GM10248 (cell line): ENCODE measurements at regions not wholly inside any gene's neighbourhood (a gene's known extent, or its start where the extent isn't known, plus 50 kb on each side); places are given as distances from the start of the nearest gene placed in this dataset.
"Not testable (repeated sequence)": the region's sequence is repeated elsewhere in the genome, so short reads cannot be mapped to it uniquely, and the experiment has no call there.

Experiments
- CTCF ChIA-PET: fragments of 300-600 bp; sonication (Branson Sonifier 250); formaldehyde crosslinking; extraction: SDS; loops from one replicate; lab custom pipeline; 2021; ENCODE audit warnings: antibody characterized with exemption; lab: Yijun Ruan, JAX
- POLR2A ChIA-PET: fragments of 350-650 bp; sonication (Branson Sonifier 250); formaldehyde crosslinking; extraction: SDS; loops from one replicate; lab custom pipeline; 2020; ENCODE audit warnings: antibody characterized with exemption; lab: Yijun Ruan, JAX
- DNase-seq: peaks from one replicate; pipeline ENCODE4 v3.0.0; 2012; ENCODE audit errors: extremely low spot score
- TF ChIP-seq, protein P1 (sequence below): IDR thresholded peaks from 2 replicates; pipeline ENCODE4 v1.5.1; 2012; ENCODE audit warnings: mild to moderate bottlenecking, low read depth; ENCODE audit errors: extremely low read depth, missing control alignments, control extremely low read depth

DNA sequence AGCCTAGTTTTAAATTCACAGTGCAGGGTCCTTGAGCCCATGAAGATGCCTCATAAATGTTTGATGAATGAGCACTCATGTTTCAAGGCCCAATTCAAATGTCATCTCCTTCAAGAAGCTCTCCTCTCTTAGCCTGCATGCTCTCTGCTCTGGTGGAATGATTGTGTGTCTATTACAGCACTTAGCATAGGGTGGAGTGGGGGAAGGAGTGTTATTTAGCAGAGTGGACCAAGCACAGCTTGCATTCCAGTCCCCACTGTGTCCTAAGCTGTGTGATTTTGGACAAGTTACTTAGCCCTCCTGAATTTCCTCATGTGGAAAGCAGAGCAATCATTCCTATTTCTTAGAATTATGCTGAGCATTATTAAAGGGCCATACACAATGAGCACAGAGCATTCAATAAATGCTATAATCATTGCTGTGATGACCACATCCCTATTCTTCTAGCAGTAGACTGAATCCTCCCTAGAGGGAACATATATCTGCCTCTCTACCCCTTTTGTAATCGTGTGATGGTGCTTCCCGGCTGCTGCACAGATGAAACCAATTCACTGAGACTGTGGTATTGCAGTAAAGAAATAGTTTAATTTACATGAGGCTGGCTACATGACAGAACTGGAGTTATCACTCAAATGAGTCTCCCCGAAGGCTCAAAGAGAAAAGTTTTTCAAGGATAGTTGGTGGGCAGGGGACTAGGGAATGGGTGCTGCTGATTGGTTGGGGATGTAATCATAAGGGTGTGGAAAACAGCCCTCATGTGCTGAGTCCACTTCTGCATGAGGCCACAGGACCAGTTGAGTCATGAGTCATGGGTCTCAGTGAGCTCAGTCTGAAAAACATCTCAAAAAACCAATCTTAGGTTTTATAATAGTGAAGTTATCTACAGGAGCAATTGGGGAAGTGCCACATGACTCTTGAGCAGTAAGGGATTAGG lies 173.4 kb upstream of the NDUFV2 start:
- DNase-seq = no peak
- CTCF ChIA-PET = no interaction called here
- TF ChIP-seq, protein P1, sequence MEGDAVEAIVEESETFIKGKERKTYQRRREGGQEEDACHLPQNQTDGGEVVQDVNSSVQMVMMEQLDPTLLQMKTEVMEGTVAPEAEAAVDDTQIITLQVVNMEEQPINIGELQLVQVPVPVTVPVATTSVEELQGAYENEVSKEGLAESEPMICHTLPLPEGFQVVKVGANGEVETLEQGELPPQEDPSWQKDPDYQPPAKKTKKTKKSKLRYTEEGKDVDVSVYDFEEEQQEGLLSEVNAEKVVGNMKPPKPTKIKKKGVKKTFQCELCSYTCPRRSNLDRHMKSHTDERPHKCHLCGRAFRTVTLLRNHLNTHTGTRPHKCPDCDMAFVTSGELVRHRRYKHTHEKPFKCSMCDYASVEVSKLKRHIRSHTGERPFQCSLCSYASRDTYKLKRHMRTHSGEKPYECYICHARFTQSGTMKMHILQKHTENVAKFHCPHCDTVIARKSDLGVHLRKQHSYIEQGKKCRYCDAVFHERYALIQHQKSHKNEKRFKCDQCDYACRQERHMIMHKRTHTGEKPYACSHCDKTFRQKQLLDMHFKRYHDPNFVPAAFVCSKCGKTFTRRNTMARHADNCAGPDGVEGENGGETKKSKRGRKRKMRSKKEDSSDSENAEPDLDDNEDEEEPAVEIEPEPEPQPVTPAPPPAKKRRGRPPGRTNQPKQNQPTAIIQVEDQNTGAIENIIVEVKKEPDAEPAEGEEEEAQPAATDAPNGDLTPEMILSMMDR = no peak
- POLR2A ChIA-PET = no interaction called here

DNA sequence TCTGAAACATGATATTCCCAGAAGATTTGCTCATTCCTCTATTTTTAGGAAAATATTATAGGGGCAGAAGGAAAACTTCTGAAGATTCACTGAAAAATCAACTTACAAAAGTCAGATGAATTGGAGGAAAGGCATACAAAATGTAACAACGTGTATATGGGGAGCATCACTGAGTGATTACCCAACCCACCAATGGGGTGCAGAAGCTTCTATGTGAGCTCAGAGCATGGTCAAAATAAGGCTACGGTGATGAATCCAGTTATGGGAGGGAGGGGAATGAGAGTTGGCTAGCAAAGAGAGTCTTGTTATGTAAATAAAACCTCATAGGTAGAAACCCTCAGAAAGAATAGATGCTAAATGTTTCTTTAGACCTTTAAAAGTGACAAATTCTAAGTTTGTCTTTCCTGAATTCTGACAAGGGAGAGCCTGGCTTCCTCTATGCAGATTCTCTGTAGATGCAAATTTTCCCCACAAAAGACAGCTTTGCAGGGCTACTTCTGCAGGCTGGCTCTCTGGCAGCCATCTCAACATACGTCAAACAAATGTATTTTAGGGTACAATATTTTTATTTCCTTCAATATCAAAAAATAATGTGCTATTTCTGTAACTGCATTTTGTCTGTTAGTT lies 171.4 kb upstream of the NDUFV2 start:
- ChIA-PET POLR2A (no interaction called here), CTCF (no interaction called here)
- TF ChIP-seq, protein P1 = no peak
- no peak for DNase-seq

DNA sequence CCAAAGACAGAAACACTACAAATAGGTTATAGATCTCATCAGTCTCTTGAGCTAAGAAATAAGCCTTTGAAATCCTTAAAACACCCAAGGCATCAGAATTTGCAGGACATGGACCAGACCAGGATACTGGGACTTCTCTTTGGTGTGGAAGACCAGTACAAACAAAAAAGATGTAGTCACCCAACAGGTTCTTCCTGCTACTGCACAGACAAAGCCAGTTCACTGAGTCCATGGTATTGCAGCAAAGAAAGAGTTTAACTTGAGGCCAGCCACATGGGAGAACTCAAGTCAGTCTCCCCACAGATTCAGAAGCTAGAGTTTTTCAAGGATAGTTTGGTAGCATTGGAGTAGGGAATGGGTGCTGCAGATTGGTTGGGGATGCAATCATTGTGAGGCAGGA lies 169.6 kb upstream of the NDUFV2 start:
- TF ChIP-seq, protein P1 = no peak
- CTCF ChIA-PET = interaction anchor here (1.3 kb wide), 1 partner anchor 10 kb away, joined by 3 read pairs; no protein-coding TSS in a partner anchor
- no peak for DNase-seq
- POLR2A ChIA-PET = no interaction called here

DNA sequence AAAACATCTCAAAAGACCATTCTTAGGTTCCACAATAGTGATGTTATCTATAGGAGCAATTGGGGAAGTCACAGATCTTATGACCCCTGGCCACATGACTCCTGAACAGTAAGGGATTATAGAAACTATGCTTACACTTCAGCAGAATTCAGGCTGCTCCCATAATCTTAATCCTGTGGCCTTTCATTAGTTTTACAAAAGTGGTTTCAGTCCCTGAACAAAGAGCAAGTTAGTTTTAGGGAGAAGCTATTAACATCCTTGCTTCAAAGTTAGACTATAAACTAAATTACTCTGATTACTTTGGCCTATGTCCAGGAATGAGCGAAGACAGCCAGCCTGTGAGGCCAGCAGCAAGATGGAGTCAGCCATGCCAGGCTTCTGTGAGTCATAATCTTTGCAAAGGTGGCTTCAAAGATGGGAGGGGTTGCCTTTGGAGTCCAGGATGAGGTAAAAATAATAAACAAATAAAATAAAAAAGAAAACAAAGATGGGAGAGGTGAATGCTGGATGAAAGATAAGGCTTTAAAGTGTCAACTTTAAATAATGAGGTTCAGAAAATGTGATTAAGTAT lies 168.7 kb upstream of the NDUFV2 start:
- CTCF ChIA-PET = interaction anchor here (1.2 kb wide), 1 partner anchor 15 kb away, joined by 3 read pairs; no protein-coding TSS in a partner anchor
- POLR2A ChIA-PET = no interaction called here
- TF ChIP-seq, protein P1 = no peak
- no peak for DNase-seq

DNA sequence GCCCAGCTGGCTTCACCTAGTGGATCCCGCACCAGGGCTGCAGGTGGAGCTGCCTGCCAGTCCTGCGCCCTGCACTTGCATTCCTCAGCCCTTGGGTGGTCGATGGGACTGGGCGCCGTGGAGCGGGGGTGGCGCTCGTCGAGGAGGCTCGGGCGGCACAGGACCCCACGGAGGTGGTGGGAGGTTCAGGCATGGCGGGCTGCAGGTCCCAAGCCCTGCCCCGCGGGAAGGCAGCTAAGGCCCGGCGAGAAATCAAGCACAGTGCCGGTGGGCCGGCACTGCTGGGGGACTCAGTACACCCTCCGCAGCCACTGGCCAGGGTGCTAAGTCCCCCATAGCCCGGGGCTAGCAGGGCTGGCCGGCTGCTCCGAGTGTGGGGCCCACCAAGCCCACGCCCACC lies 167.2 kb upstream of the NDUFV2 start:
- POLR2A ChIA-PET, DNase-seq: not testable (repeated sequence)
- CTCF ChIA-PET = interaction anchor here (1.2 kb wide), 1 partner anchor 13 kb away, joined by 3 read pairs; no protein-coding TSS in a partner anchor

DNA sequence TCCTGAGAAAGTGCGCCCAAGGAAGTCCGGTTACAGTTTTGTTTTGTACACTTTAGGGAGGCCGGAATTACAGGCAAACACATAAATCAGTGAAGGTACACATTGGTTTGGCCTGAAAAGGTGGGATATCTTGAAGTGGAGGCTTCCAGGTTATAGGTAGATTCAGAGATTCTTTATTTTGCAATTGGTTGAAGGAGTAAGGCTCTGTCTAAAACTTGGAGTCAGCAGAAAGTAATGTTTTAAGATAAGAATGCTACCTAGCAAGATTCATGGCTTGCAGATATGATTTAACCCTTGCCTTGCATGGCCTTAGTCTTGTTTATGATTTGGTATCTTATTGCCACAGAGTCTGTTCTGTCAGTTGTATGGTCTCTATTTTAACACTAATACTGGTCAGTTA lies 165.9 kb upstream of the NDUFV2 start:
- no peak for DNase-seq
- CTCF ChIA-PET = no interaction called here
- TF ChIP-seq, protein P1 = no peak
- POLR2A ChIA-PET = no interaction called here
